CD14-positive monocyte (primary cell): ENCODE measurements at regions not wholly inside any gene's neighbourhood (a gene's known extent, or its start where the extent isn't known, plus 50 kb on each side); places are given as distances from the start of the nearest gene placed in this dataset.

Experiments used
- DNase-seq, 3 donors: peaks; one replicate each; pipeline ENCODE4 v3.0.0-alpha.2; 2011 to 2022
- H2AFZ ChIP-seq: 2 replicates; pipeline ENCODE4 v1.6.0; 2012; ENCODE audit warnings: mild to moderate bottlenecking, low read depth, low read length, inconsistent platforms; ENCODE audit not compliant: insufficient read depth, poor library complexity, severe bottlenecking
- H3K27ac ChIP-seq, 2 donors: 1 replicate in 1 of 2; 2 replicates in 1 of 2; pipeline ENCODE4 v1.5.1; 2012 to 2013; ENCODE audit warnings: low read length in 2 of 2, control low read depth in 1 of 2, inconsistent platforms in 1 of 2, low read depth in 1 of 2, mild to moderate bottlenecking in 1 of 2
- H3K27me3 ChIP-seq, 2 donors: one replicate each; pipeline versions ENCODE4 v1.6.0 to v1.6.1; 2011 to 2013; ENCODE audit warnings: low read length in 2 of 2; ENCODE audit not compliant: control insufficient read depth in 2 of 2, insufficient read depth in 2 of 2
- H3K36me3 ChIP-seq, 2 donors: replicated peaks in 1 of 2; 1 replicate in 1 of 2; 2 replicates in 1 of 2; pipeline versions ENCODE4 v1.5.1 to v1.6.1; 2012 to 2013; ENCODE audit warnings: low read length in 2 of 2, control low read depth in 1 of 2, inconsistent platforms in 1 of 2, mild to moderate bottlenecking in 1 of 2; ENCODE audit not compliant: insufficient read depth in 2 of 2, control insufficient read depth in 1 of 2
- H3K4me1 ChIP-seq, 2 donors: 1 replicate in 1 of 2; 2 replicates in 1 of 2; pipeline versions ENCODE4 v1.5.1 to v1.6.1; 2012 to 2013; ENCODE audit warnings: low read length in 2 of 2, control low read depth in 1 of 2, inconsistent platforms in 1 of 2, mild to moderate bottlenecking in 1 of 2, moderate library complexity in 1 of 2; ENCODE audit not compliant: insufficient read depth in 2 of 2, control insufficient read depth in 1 of 2
- H3K4me2 ChIP-seq: replicated peaks from 2 replicates; pipeline ENCODE3; 2012; ENCODE audit warnings: low read length, moderate library complexity, mild to moderate bottlenecking; ENCODE audit not compliant: poor library complexity, severe bottlenecking; ENCODE audit errors: extremely low read depth
- H3K4me3 ChIP-seq, 3 experiments: fragments of 200-600 bp in 1 of 3; sonication (generic) in 1 of 3; replicated peaks in 1 of 3; 1 replicate in 2 of 3; 2 replicates in 1 of 3; pipeline ENCODE4 v1.5.1; 2011 to 2013; ENCODE audit warnings: low read length in 3 of 3, mild to moderate bottlenecking in 3 of 3, control low read depth in 2 of 3, low read depth in 2 of 3, inconsistent platforms in 1 of 3, moderate library complexity in 1 of 3
- H3K79me2 ChIP-seq: 2 replicates; pipeline ENCODE4 v1.6.0; 2012; ENCODE audit warnings: mild to moderate bottlenecking, control low read depth, inconsistent platforms, low read length, moderate library complexity; ENCODE audit not compliant: insufficient read depth
- H3K9ac ChIP-seq: 2 replicates; pipeline ENCODE4 v1.6.0; 2017; ENCODE audit warnings: low read length, mild to moderate bottlenecking; ENCODE audit not compliant: insufficient read depth, poor library complexity, severe bottlenecking
- H3K9me3 ChIP-seq, 2 donors: replicated peaks in 1 of 2; 1 replicate in 1 of 2; 2 replicates in 1 of 2; pipeline versions ENCODE4 v1.5.1 to v1.6.1; 2012 to 2013; ENCODE audit warnings: low read length in 2 of 2, control low read depth in 1 of 2; ENCODE audit not compliant: control insufficient read depth in 1 of 2, insufficient read depth in 1 of 2
- H4K20me1 ChIP-seq: 2 replicates; pipeline ENCODE4 v1.6.0; 2012; ENCODE audit warnings: mild to moderate bottlenecking, low read length, control low read depth, moderate library complexity; ENCODE audit not compliant: insufficient read depth
- H3K27ac Mint-ChIP-seq, 7 donors: one replicate each; pipeline ENCODE4 v1.8.0; 2020; ENCODE audit warnings: mild to moderate bottlenecking in 7 of 7, mixed read lengths in 7 of 7, moderate library complexity in 6 of 7, inconsistent platforms in 2 of 7
- H3K27me3 Mint-ChIP-seq, 3 donors: one replicate each; pipeline ENCODE4 v1.8.0; 2021 to 2022; ENCODE audit warnings: low read depth in 3 of 3, mild to moderate bottlenecking in 3 of 3, mixed read lengths in 3 of 3, moderate library complexity in 3 of 3, inconsistent platforms in 1 of 3
- H3K36me3 Mint-ChIP-seq, 2 donors: one replicate each; pipeline ENCODE4 v1.8.0; 2020; ENCODE audit warnings: mixed read lengths in 2 of 2, inconsistent platforms in 1 of 2, mild to moderate bottlenecking in 1 of 2
- H3K4me1 Mint-ChIP-seq: one replicate; pipeline ENCODE4 v1.8.0; 2020; ENCODE audit warnings: mild to moderate bottlenecking, mixed read lengths
- H3K4me3 Mint-ChIP-seq, 2 donors: one replicate each; pipeline ENCODE4 v1.8.0; 2020; ENCODE audit warnings: mild to moderate bottlenecking in 2 of 2, mixed read lengths in 2 of 2, moderate library complexity in 1 of 2
- H3K9me3 Mint-ChIP-seq, 7 donors: one replicate each; pipeline ENCODE4 v1.8.0; 2020 to 2022; ENCODE audit warnings: mixed read lengths in 7 of 7, mild to moderate bottlenecking in 6 of 7, moderate library complexity in 6 of 7, inconsistent platforms in 2 of 7
- CTCF ChIP-seq: fragments of 200-600 bp; IDR thresholded peaks from one replicate; pipeline ENCODE4 v1.8.0; 2022; ENCODE audit warnings: antibody characterized with exemption, mild to moderate bottlenecking
- WGBS: methylation state at CpG from one replicate; pipeline ENCODE4 v1.1.5; 2013; ENCODE audit warnings: missing lambda C conversion rate; ENCODE audit not compliant: insufficient coverage; 5-methylcytosine and 5-hydroxymethylcytosine counted together
- intact Hi-C, 2 donors: fragments of 100-400 bp; cut with micrococcal nuclease; formaldehyde crosslinking; loops; one replicate each; pipeline versions ENCODE4 v1.15.0 to v1.15.1; 2023

GRCh38 chr13:105890509-105890908 is 645.0 kb downstream of the EFNB2 start:
- no peaks in the 10 kb centered on the region for H4K20me1 ChIP-seq
- Mint-ChIP-seq H3K36me3 (no peaks in the 10 kb centered on the region), H3K27ac (no peak overlapping the region), H3K27me3 (no peaks in the 10 kb centered on the region), H3K9me3 (peaks cover 7 to 23% (median 11%) of the 10 kb centered on the region in 7 donors), H3K4me3 (no peak overlapping the region), H3K4me1 (no peaks in the 10 kb centered on the region)
- no peak for TF ChIP-seq CTCF
- peaks cover 12% of the 10 kb centered on the region in 2 donors for H3K9me3 ChIP-seq
- intact Hi-C loops: no loop called here
- H3K27me3 ChIP-seq: no peaks in the 10 kb centered on the region
- WGBS: no CpG with 5 or more reads among the region's 4 CpGs
- no peak overlapping the region for H3K4me3 ChIP-seq
- no peaks in the 10 kb centered on the region for H3K79me2 ChIP-seq
- H3K4me1 ChIP-seq: no peaks in the 10 kb centered on the region
- no peak overlapping the region for H3K9ac ChIP-seq
- no peak overlapping the region for H2AFZ ChIP-seq
- DNase-seq: no peak
- H3K4me2 ChIP-seq: no peak overlapping the region
- no peaks in the 10 kb centered on the region for H3K36me3 ChIP-seq
- no peak overlapping the region for H3K27ac ChIP-seq

DNA sequence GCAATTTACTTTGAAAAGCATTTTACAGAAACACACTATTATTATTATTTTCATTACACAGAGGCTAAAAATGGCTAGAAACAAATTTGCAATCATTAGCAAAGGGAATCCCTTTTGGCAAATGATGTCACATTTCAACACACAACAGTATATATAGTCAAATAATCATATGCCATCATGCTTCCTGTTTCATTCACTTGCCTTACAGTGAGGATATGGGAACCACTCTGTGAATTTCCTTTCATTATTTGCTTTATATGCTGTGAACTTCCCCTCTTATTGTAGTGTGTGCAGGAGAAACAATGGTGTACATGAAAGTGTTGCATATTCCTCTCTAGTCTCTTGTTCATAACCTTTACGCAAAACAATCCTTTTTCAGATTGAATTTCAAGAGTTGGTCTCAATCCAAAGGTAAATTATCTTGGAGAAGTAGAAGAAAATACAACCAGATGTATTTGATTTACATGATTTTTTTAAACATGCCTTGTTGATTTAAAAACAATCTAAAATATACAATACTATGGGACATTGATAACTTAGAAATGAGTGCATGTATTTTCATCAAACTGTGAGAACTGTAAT is 657.3 kb downstream of the EFNB2 start:
- H3K27me3 ChIP-seq: no peaks in the 10 kb centered on the region
- no peak overlapping the region for H3K9ac ChIP-seq
- no peak overlapping the region for H3K4me3 ChIP-seq
- Mint-ChIP-seq H3K4me3 (no peak overlapping the region), H3K4me1 (no peaks in the 10 kb centered on the region), H3K36me3 (no peaks in the 10 kb centered on the region), H3K27ac (no peak overlapping the region), H3K27me3 (peaks cover 0 to under 1% (median 0%) of the 10 kb centered on the region in 3 donors), H3K9me3 (peaks cover 0 to 8% (median 4%) of the 10 kb centered on the region in 7 donors)
- no peak for DNase-seq
- no peaks in the 10 kb centered on the region for H4K20me1 ChIP-seq
- no peaks in the 10 kb centered on the region for H3K36me3 ChIP-seq
- no CpG with 5 or more reads among the region's 1 CpG for WGBS
- intact Hi-C loops: no loop called here
- H3K27ac ChIP-seq: no peak overlapping the region
- peaks cover 0 to 5% of the 10 kb centered on the region in 2 donors for H3K9me3 ChIP-seq
- no peaks in the 10 kb centered on the region for H3K4me1 ChIP-seq
- no peaks in the 10 kb centered on the region for H3K79me2 ChIP-seq
- no peak for TF ChIP-seq CTCF
- no peak overlapping the region for H2AFZ ChIP-seq
- no peak overlapping the region for H3K4me2 ChIP-seq
